ENCODE measurements at regions not wholly inside any gene's neighbourhood (a gene's known extent, or its start where the extent isn't known, plus 50 kb on each side); places are given as distances from the start of the nearest gene placed in this dataset.

DNA sequence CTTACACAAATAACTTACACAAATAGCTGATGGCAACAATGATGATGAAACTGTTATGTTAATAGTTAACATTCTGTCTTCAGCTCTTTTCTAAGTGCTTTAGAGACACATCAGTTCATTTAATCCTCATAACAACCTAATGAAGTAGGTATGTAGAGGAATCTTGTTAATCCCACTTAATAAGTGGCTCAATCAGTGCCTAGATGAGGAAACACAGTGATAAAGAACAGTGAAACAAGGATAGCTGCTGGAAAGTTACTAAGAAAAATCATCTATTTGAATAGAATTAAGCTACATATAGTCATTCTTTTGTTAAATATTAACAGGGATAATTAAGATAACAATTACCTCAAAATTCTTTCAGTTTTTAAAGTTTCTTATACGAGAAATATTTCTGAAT, 487.6 kb downstream of the ARL4A start:
- TF ChIP-seq EGR1 (IDR thresholded peaks at IDR 0.05) (no peak), ZBTB7A (IDR thresholded peaks at IDR 0.05; ENCODE audit: low read depth) (no peak), FOXM1 (IDR thresholded peaks at IDR 0.05; ENCODE audit: borderline replicate concordance, low read depth) (no peak), YY1 (IDR thresholded peaks at IDR 0.05; ENCODE audit: low read depth) (no peak), TAF1 (IDR thresholded peaks at IDR 0.05; ENCODE audit: low read depth) (no peak), EP300 (IDR thresholded peaks at IDR 0.05; ENCODE audit: borderline replicate concordance) (no peak)
- TF ChIP-seq, protein P1, sequence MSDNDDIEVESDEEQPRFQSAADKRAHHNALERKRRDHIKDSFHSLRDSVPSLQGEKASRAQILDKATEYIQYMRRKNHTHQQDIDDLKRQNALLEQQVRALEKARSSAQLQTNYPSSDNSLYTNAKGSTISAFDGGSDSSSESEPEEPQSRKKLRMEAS (IDR thresholded peaks at IDR 0.05) = no peak
- TF ChIP-seq, protein P2, sequence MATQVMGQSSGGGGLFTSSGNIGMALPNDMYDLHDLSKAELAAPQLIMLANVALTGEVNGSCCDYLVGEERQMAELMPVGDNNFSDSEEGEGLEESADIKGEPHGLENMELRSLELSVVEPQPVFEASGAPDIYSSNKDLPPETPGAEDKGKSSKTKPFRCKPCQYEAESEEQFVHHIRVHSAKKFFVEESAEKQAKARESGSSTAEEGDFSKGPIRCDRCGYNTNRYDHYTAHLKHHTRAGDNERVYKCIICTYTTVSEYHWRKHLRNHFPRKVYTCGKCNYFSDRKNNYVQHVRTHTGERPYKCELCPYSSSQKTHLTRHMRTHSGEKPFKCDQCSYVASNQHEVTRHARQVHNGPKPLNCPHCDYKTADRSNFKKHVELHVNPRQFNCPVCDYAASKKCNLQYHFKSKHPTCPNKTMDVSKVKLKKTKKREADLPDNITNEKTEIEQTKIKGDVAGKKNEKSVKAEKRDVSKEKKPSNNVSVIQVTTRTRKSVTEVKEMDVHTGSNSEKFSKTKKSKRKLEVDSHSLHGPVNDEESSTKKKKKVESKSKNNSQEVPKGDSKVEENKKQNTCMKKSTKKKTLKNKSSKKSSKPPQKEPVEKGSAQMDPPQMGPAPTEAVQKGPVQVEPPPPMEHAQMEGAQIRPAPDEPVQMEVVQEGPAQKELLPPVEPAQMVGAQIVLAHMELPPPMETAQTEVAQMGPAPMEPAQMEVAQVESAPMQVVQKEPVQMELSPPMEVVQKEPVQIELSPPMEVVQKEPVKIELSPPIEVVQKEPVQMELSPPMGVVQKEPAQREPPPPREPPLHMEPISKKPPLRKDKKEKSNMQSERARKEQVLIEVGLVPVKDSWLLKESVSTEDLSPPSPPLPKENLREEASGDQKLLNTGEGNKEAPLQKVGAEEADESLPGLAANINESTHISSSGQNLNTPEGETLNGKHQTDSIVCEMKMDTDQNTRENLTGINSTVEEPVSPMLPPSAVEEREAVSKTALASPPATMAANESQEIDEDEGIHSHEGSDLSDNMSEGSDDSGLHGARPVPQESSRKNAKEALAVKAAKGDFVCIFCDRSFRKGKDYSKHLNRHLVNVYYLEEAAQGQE (IDR thresholded peaks at IDR 0.05; ENCODE audit: low read depth) = no peak
